GM12865 (cell line): ENCODE measurements at regions not wholly inside any gene's neighbourhood (a gene's known extent, or its start where the extent isn't known, plus 50 kb on each side); places are given as distances from the start of the nearest gene placed in this dataset.
A peak's percentile ranks its signal among the peaks of the same experiment; 100 is the strongest.

ENCODE experiments used
- DNase-seq: peaks from one replicate; pipeline ENCODE4 v3.0.0; 2010; ENCODE audit warnings: low read depth
- H3K4me3 ChIP-seq: 2 replicates; pipeline ENCODE4 v1.5.1; 2011; ENCODE audit warnings: mild to moderate bottlenecking, low read depth, low read length, control low read depth
- CTCF ChIP-seq: IDR thresholded peaks from 2 replicates; pipeline ENCODE4 v1.5.1; 2011; ENCODE audit warnings: low read length, control low read depth, low read depth, inconsistent platforms; ENCODE audit not compliant: insufficient read depth; ENCODE audit errors: missing control alignments

- H3K4me3 ChIP-seq, result no peak overlapping the region
- no peak for TF ChIP-seq CTCF
- no peak for DNase-seq
Measured at GRCh38 chr5:100723229-100723628, 179.9 kb downstream of the ST8SIA4 start.

GRCh38 chr5:100726116-100726515, 177.0 kb downstream of the ST8SIA4 start:
- no peak for DNase-seq
- TF ChIP-seq CTCF, result no peak
- H3K4me3 ChIP-seq, result no peak overlapping the region

GRCh38 chr5:100731768-100732167, 171.3 kb downstream of the ST8SIA4 start:
- H3K4me3 ChIP-seq, result peak overlapping the region; percentile 55
- no peak for TF ChIP-seq CTCF
- peak; percentile 74 for DNase-seq

GRCh38 chr5:100746730-100747129, 156.4 kb downstream of the ST8SIA4 start:
- no peak overlapping the region for H3K4me3 ChIP-seq
- TF ChIP-seq CTCF, result no peak
- DNase-seq, result peak; percentile 59

- H3K4me3 ChIP-seq, result no peak overlapping the region
- DNase-seq, result no peak
- TF ChIP-seq CTCF, result no peak
Measured at GRCh38 chr5:100749771-100750284, 153.3 kb downstream of the ST8SIA4 start.

- no peak for DNase-seq
- TF ChIP-seq CTCF, result no peak
- no peak overlapping the region for H3K4me3 ChIP-seq
Measured at GRCh38 chr5:100755435-100755834, 147.6 kb downstream of the ST8SIA4 start.
